Heart left ventricle (tissue), 16 donors: ENCODE measurements at regions not wholly inside any gene's neighbourhood (a gene's known extent, or its start where the extent isn't known, plus 50 kb on each side); places are given as distances from the start of the nearest gene placed in this dataset.

Source experiments
- ATAC-seq, 4 donors: fragments of 200-7000 bp; cut with Tn5 transposase; one replicate each; pipeline ENCODE4 v1.9.1; 2020 to 2022; ENCODE audit warnings: moderate library complexity in 4 of 4, mild to moderate bottlenecking in 3 of 4, moderate number of reproducible peaks in 1 of 4
- DNase-seq, 5 donors: peaks; one replicate each; pipeline ENCODE4 v3.0.0-alpha.2; 2020
- H3K27ac ChIP-seq, 12 donors: fragments of 200-600 bp; sonication (generic) in 4 of 12; one replicate each; pipeline versions ENCODE4 v1.5.0 to v1.8.0; 2016 to 2022; ENCODE audit warnings: mild to moderate bottlenecking in 2 of 12
- H3K27me3 ChIP-seq, 9 donors: fragments of 200-600 bp; sonication (generic) in 2 of 9; one replicate each; pipeline versions ENCODE4 v1.5.1 to v1.8.0; 2016 to 2022; ENCODE audit warnings: mild to moderate bottlenecking in 3 of 9
- H3K36me3 ChIP-seq, 9 donors: fragments of 200-600 bp; sonication (generic) in 2 of 9; one replicate each; pipeline versions ENCODE4 v1.5.0 to v1.8.0; 2018 to 2022; ENCODE audit warnings: mild to moderate bottlenecking in 2 of 9
- H3K4me1 ChIP-seq, 12 donors: fragments of 200-600 bp; sonication (generic) in 4 of 12; one replicate each; pipeline versions ENCODE4 v1.5.0 to v1.8.0; 2016 to 2022; ENCODE audit warnings: mild to moderate bottlenecking in 3 of 12
- H3K4me3 ChIP-seq, 12 donors: fragments of 200-600 bp; sonication (generic) in 4 of 12; one replicate each; pipeline versions ENCODE4 v1.5.0 to v1.8.0; 2017 to 2022; ENCODE audit warnings: mild to moderate bottlenecking in 9 of 12, moderate library complexity in 4 of 12
- H3K9me3 ChIP-seq, 12 donors: fragments of 200-600 bp; sonication (generic) in 4 of 12; one replicate each; pipeline versions ENCODE4 v1.5.0 to v1.8.0; 2016 to 2022; ENCODE audit warnings: mild to moderate bottlenecking in 1 of 12
- CTCF ChIP-seq, 12 donors: fragments of 200-600 bp; sonication (generic) in 4 of 12; IDR thresholded peaks; one replicate each; pipeline versions ENCODE4 v1.5.0 to v1.8.0; 2018 to 2022; ENCODE audit warnings: antibody characterized with exemption in 12 of 12, mild to moderate bottlenecking in 5 of 12
- POLR2A ChIP-seq, 2 donors: fragments of 450-650 bp; IDR thresholded peaks; one replicate each; pipeline ENCODE4 v1.6.1; 2017; ENCODE audit warnings: antibody characterized with exemption in 2 of 2, mild to moderate bottlenecking in 2 of 2, moderate library complexity in 2 of 2
- WGBS, 4 donors: extraction: QIAGEN DNeasy Blood & Tissue Kit in 2 of 4; methylation state at CpG; one replicate each; pipeline versions ENCODE4 v1.1.5 to v1.1.7; 2013 to 2018; 5-methylcytosine and 5-hydroxymethylcytosine counted together
- intact Hi-C, 10 donors: fragments of 100-400 bp; cut with DNase I; formaldehyde crosslinking; loops; one replicate each; pipeline versions ENCODE4 v1.11.1 to v1.14.2; 2022
- donor health status: ischemic (EF 13 %, LVEDD 7.1; RV severe dilation, severe dysfunction).
- donor health status: healthy with polysubstance abuse.
- donor health status: DM: no; HTN: yes; CAD: no.
- donor health status: DM: no; HTN: no; CAD: no.
- donor health status: ischemic (EF 25% LVEDD 6.9; RV normal size, moderate dysfunction).
- donor health status: ischemic (EF 25% LVEDD 5.7; RV mildly dilated, moderate dysfunction).
- donor health status: healthy.
- donor health status: DM: yes; HTN: yes; CAD: no.
- donor health status: ischemic (EF 35%, LVEDD 5.7; RV mildly dilated, moderate dysfunction).
- donor health status: nonischemic (EF 11% LVEDD 7.7; RV severe dilation, severe dysfunction).
- donor health status: DM: yes; HTN: yes; CAD: no.
- donor health status: PGD.
- donor health status: ischemic (EF 29% LVEDD 5.4; RV normal size, mild dysfunction).
- donor health status: nonischemic (EF 23%, LVEDD 6.1; RV moderate dilation, normal function).

DNA sequence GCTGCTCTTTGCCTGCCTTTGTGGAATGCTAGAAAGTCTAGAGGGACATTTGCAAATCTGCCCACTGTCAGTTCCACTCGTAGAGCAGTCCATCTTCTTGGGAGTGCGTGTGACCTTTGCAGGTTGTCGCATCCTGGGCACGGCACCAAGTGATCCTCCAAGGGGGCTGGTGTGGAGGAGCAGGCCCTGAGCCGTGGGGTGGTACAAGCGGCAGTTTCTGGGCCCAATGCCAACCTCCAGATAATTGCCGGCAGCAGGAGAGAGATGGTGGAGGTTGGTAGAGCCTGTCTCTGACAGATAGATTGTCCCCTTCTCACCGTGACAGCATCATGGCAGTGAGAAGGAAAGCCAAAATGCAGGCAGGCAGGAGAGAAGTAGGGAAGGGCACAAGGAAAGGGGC, 150.7 kb upstream of the SLC14A2 start:
- 32 to 49% (median 37%) methylated on average over 8 of the region's 8 CpGs for WGBS, 4 donors
- intact Hi-C loops: no loop called here
- H3K27ac ChIP-seq: no peak overlapping the region
- ATAC-seq: peak in 2 of 4 donors; percentile 59 to 70
- H3K9me3 ChIP-seq: no peaks in the 10 kb centered on the region
- H3K36me3 ChIP-seq: no peaks in the 10 kb centered on the region
- DNase-seq: peak in 2 of 5 donors; percentile 25 to 48
- TF ChIP-seq CTCF (IDR thresholded peaks at IDR 0.05) (no peak), POLR2A (IDR thresholded peaks at IDR 0.05) (no peak)
- H3K27me3 ChIP-seq: no peaks in the 10 kb centered on the region
- no peak overlapping the region for H3K4me3 ChIP-seq
- peaks cover 0 to 9% (median 0%) of the 10 kb centered on the region in 12 donors for H3K4me1 ChIP-seq

GRCh38 chr18:45467293-45467692, 148.0 kb upstream of the SLC14A2 start:
- peak; percentile 10 to 89 (median 58) for ATAC-seq
- TF ChIP-seq CTCF (IDR thresholded peaks at IDR 0.05) (no peak), POLR2A (IDR thresholded peaks at IDR 0.05) (no peak)
- WGBS, 4 donors: 51 to 68% (median 61%) methylated on average over 2 of the region's 2 CpGs
- no peaks in the 10 kb centered on the region for H3K27me3 ChIP-seq
- peak in 1 of 5 donors; percentile 16 for DNase-seq
- peaks cover 0 to 9% (median 0%) of the 10 kb centered on the region in 12 donors for H3K4me1 ChIP-seq
- H3K9me3 ChIP-seq: no peaks in the 10 kb centered on the region
- intact Hi-C loops: no loop called here
- no peak overlapping the region for H3K4me3 ChIP-seq
- H3K27ac ChIP-seq: peak overlapping the region in 1 of 12 donors; percentile 32
- no peaks in the 10 kb centered on the region for H3K36me3 ChIP-seq

GRCh38 chr18:45467945-45468344, 147.3 kb upstream of the SLC14A2 start:
- DNase-seq: no peak
- Histone ChIP-seq H3K36me3 (no peaks in the 10 kb centered on the region), H3K4me3 (no peak overlapping the region), H3K27me3 (no peaks in the 10 kb centered on the region), H3K27ac (peak overlapping the region in 1 of 12 donors; percentile 32), H3K4me1 (peaks cover 0 to 9% (median 0%) of the 10 kb centered on the region in 12 donors), H3K9me3 (no peaks in the 10 kb centered on the region)
- 45 to 66% (median 53%) methylated on average over 2 of the region's 2 CpGs for WGBS, 4 donors
- ATAC-seq: peak in 1 of 4 donors; percentile 16
- intact Hi-C loops: no loop called here
- TF ChIP-seq POLR2A (IDR thresholded peaks at IDR 0.05) (no peak), CTCF (IDR thresholded peaks at IDR 0.05) (no peak)

- TF ChIP-seq POLR2A (IDR thresholded peaks at IDR 0.05): no peak
- no peak for TF ChIP-seq CTCF (IDR thresholded peaks at IDR 0.05)
- Histone ChIP-seq H3K27ac (no peak overlapping the region), H3K9me3 (peaks cover 0 to 4% (median 0%) of the 10 kb centered on the region in 12 donors), H3K4me3 (no peak overlapping the region), H3K27me3 (no peaks in the 10 kb centered on the region), H3K36me3 (no peaks in the 10 kb centered on the region), H3K4me1 (peaks cover 0 to 4% (median 0%) of the 10 kb centered on the region in 12 donors)
- WGBS, 4 donors: 95 to 97% (median 96%) methylated on average over 3 of the region's 3 CpGs
- intact Hi-C loops: no loop called here
- ATAC-seq: no peak
- no peak for DNase-seq
Measured at GRCh38 chr18:45478889-45479288, 136.4 kb upstream of the SLC14A2 start.
